Activated CD8-positive, alpha-beta memory T cell treated with anti-CD3 and anti-CD28 coated beads for 4 hours (primary cell): ENCODE measurements at regions not wholly inside any gene's neighbourhood (a gene's known extent, or its start where the extent isn't known, plus 50 kb on each side); places are given as distances from the start of the nearest gene placed in this dataset.
"Not testable (repeated sequence)": the region's sequence is repeated elsewhere in the genome, so short reads cannot be mapped to it uniquely, and the experiment has no call there.

Experiments used
- DNase-seq, 2 donors: peaks; one replicate each; pipeline ENCODE4 v3.0.0-alpha.2; 2020; ENCODE audit warnings: low read depth in 2 of 2

- no peak for DNase-seq
These were observed 56.2 kb upstream of the NID2 start for GRCh38 chr14:52124791-52125684.

- DNase-seq = not testable (repeated sequence)
These were observed 53.3 kb upstream of the NID2 start for GRCh38 chr14:52122163-52122562.

GRCh38 chr14:52121441-52121840, 52.6 kb upstream of the NID2 start:
- no peak for DNase-seq

- no peak for DNase-seq
These were observed 50.2 kb upstream of the NID2 start for GRCh38 chr14:52119030-52119429.
